ENCODE measurements at regions not wholly inside any gene's neighbourhood (a gene's known extent, or its start where the extent isn't known, plus 50 kb on each side); places are given as distances from the start of the nearest gene placed in this dataset.

DNA sequence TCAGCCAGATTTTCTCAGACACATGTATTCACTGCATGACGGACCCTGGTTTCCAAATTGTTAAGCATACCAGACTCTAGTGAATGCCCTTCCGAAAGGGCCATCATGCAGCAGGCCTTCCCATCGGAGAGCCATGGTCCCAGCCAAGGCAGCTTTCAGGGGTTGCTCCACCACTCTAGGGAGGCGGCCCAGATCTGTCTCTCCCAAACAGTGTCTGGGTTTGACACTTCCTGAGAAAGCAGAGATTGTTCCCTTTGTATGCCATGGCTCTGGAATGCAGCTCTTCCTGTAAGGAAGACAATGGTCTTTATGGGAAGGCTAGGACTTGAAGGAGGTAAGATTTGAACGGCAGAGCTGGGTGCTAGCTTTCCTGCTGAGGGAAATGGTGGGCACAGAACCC lies 178.8 kb upstream of the BMPER start:
- peak in 3 of 4 donors; percentile 47 to 54 (median 50) for ATAC-seq
- H3K9me3 ChIP-seq, result no peaks in the 10 kb centered on the region
- peak overlapping the region in 4 of 12 donors; percentile 6 to 76 (median 55) for H3K27ac ChIP-seq
- no peaks in the 10 kb centered on the region for H3K36me3 ChIP-seq
- intact Hi-C loops (cut with DNase I), result no loop called here
- H3K4me3 ChIP-seq, result no peak overlapping the region
- H3K27me3 ChIP-seq, result no peaks in the 10 kb centered on the region
- TF ChIP-seq POLR2A (IDR thresholded peaks at IDR 0.05), result no peak
- TF ChIP-seq, protein P1, sequence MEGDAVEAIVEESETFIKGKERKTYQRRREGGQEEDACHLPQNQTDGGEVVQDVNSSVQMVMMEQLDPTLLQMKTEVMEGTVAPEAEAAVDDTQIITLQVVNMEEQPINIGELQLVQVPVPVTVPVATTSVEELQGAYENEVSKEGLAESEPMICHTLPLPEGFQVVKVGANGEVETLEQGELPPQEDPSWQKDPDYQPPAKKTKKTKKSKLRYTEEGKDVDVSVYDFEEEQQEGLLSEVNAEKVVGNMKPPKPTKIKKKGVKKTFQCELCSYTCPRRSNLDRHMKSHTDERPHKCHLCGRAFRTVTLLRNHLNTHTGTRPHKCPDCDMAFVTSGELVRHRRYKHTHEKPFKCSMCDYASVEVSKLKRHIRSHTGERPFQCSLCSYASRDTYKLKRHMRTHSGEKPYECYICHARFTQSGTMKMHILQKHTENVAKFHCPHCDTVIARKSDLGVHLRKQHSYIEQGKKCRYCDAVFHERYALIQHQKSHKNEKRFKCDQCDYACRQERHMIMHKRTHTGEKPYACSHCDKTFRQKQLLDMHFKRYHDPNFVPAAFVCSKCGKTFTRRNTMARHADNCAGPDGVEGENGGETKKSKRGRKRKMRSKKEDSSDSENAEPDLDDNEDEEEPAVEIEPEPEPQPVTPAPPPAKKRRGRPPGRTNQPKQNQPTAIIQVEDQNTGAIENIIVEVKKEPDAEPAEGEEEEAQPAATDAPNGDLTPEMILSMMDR (IDR thresholded peaks at IDR 0.05), result no peak
- peaks cover 0 to 13% (median 4%) of the 10 kb centered on the region in 12 donors for H3K4me1 ChIP-seq
- 71 to 84% (median 81%) methylated on average over 5 of the region's 5 CpGs for WGBS, 4 donors
- DNase-seq, result peak in 1 of 5 donors; percentile 49

DNA sequence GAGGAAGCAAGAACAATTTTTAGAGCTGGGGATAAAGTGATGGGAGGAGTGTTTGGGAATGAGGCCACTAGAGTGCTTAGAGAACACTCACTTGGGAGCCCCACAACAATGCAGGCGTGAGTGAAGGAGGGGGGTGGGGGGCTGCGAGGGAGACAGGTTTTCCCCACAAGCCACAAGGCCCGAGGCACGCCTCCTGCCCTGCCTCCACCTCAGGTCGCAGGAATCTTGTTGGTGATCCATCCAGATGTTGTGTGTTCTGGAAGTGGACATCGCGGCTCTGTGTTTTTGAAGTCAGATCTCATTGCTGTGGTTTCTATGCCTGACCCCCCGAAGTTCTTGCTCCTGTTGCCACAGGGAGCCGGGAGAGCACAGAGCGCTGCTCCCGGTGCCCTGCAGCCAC lies 178.0 kb upstream of the BMPER start:
- H3K36me3 ChIP-seq, result no peaks in the 10 kb centered on the region
- DNase-seq (no peak), ATAC-seq (no peak)
- peaks cover 0 to 13% (median 4%) of the 10 kb centered on the region in 12 donors for H3K4me1 ChIP-seq
- 90 to 91% (median 91%) methylated on average over 7 to 11 of the region's 11 CpGs for WGBS, 4 donors
- no peaks in the 10 kb centered on the region for H3K9me3 ChIP-seq
- H3K27ac ChIP-seq, result peak overlapping the region in 2 of 12 donors; percentile 57 to 76
- no peak overlapping the region for H3K4me3 ChIP-seq
- intact Hi-C loops (cut with DNase I), result no loop called here
- H3K27me3 ChIP-seq, result no peaks in the 10 kb centered on the region
- TF ChIP-seq, protein P1 (IDR thresholded peaks at IDR 0.05), result no peak
- no peak for TF ChIP-seq POLR2A (IDR thresholded peaks at IDR 0.05)

DNA sequence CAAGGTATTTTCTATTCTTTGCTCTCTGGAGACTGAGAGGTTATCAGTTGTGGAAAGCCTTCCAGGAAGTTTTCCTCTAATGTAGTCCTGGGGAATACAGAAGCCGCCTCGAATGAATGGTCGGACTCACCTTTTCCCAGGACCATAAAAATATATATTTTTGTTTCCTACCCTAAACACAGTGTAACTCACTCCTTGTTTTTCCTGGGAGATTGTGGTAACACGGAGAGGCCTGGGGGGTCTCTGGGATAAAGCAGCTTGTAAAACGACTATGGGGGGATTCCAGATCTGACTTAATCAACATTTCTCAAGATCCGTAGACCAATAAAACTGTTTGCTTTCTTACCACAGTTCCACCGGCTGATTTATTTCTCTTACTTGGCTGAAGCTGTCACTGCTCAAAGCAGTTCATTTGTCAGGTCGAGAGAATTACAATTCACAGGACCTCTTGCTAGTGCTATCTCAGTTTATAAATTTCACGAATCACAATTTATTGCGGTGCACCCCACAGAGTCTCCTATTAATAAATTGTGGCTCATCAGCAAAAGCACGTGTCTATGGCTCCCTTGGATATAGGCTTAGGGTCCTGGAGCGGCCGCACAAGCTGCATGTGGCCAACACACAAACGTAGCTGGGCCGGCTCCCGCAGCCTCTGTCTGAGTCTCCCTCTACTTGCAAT lies 176.3 kb upstream of the BMPER start:
- ATAC-seq (no peak), DNase-seq (no peak)
- 93 to 94% (median 93%) methylated on average over 16 of the region's 16 CpGs for WGBS, 4 donors

DNA sequence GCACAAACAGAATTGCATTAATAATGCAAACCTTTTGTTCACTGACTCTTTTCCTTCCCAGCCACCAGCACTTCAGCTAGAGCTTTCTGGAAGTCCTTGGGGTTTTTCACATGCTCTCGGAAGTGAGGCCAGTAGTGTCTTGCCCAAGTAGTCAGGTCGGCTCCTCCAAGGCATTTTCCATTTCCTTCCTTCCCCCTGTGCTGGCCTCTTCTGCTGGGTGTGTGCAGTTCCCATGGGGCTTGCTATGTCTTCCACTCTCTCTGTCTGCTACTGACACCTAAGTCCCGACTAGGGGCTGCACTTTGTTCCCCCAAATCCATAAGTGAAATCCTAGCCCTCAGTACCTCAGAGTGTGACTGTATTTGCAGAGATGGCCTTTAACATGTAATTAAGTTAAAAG lies 175.6 kb upstream of the BMPER start:
- ATAC-seq (no peak), DNase-seq (no peak)
- Histone ChIP-seq H3K36me3 (no peaks in the 10 kb centered on the region), H3K4me1 (peaks cover 0 to 12% (median 4%) of the 10 kb centered on the region in 12 donors), H3K27me3 (no peaks in the 10 kb centered on the region), H3K4me3 (no peak overlapping the region), H3K9me3 (no peaks in the 10 kb centered on the region), H3K27ac (no peak overlapping the region)
- intact Hi-C loops (cut with DNase I), result no loop called here
- WGBS, 4 donors, result 65 to 83% (median 72%) methylated on average over 3 of the region's 3 CpGs
- TF ChIP-seq, protein P1 (IDR thresholded peaks at IDR 0.05), result no peak
- TF ChIP-seq POLR2A (IDR thresholded peaks at IDR 0.05), result no peak

More for the DNA sequence above, 176.3 kb upstream of the BMPER start:
- TF ChIP-seq, protein P1 (IDR thresholded peaks at IDR 0.05), result no peak
- no peak for TF ChIP-seq POLR2A (IDR thresholded peaks at IDR 0.05)
- Histone ChIP-seq H3K27ac (no peak overlapping the region), H3K27me3 (no peaks in the 10 kb centered on the region), H3K4me1 (peaks cover 0 to 13% (median 4%) of the 10 kb centered on the region in 12 donors), H3K9me3 (no peaks in the 10 kb centered on the region), H3K4me3 (no peak overlapping the region), H3K36me3 (no peaks in the 10 kb centered on the region)
- intact Hi-C loops (cut with DNase I), result no loop called here

Measured in heart left ventricle (tissue), 16 donors.